ENCODE measurements at regions not wholly inside any gene's neighbourhood (a gene's known extent, or its start where the extent isn't known, plus 50 kb on each side); places are given as distances from the start of the nearest gene placed in this dataset.

GRCh38 chr9:12056874-12057273 is 636.3 kb upstream of the TYRP1 start:
- Mint-ChIP-seq H3K36me3 (no peaks in the 10 kb centered on the region), H3K27me3 (no peaks in the 10 kb centered on the region), H3K9me3 (peaks cover 13% of the 10 kb centered on the region), H3K4me1 (no peaks in the 10 kb centered on the region), H3K4me3 (no peak overlapping the region), H3K27ac (no peak overlapping the region)
- no peak for ATAC-seq

DNA sequence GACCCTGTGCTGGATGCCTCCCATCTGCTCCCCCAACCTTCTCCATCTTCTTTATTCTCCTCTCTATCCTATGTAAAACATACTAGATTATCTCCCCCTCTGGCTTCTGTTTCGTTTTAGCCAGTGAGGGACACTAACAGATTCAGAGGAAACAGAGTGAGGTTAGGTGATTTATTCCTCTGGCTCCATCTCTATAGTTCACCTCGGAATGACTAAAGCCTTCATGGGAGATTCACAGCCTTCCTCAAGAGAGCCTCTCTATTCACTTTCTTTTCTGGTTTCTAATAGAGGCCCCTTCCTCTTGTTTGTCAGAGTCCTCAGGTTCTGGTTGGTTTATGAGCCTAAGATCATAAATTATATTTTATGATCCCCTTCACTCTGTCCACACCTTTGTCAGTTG is 633.1 kb upstream of the TYRP1 start:
- no peak overlapping the region for H3K4me3 Mint-ChIP-seq
- H3K36me3 Mint-ChIP-seq = no peaks in the 10 kb centered on the region
- peaks cover under 1% of the 10 kb centered on the region for H3K9me3 Mint-ChIP-seq
- no peak overlapping the region for H3K27ac Mint-ChIP-seq
- H3K27me3 Mint-ChIP-seq = no peaks in the 10 kb centered on the region
- no peak for ATAC-seq
- no peaks in the 10 kb centered on the region for H3K4me1 Mint-ChIP-seq

DNA sequence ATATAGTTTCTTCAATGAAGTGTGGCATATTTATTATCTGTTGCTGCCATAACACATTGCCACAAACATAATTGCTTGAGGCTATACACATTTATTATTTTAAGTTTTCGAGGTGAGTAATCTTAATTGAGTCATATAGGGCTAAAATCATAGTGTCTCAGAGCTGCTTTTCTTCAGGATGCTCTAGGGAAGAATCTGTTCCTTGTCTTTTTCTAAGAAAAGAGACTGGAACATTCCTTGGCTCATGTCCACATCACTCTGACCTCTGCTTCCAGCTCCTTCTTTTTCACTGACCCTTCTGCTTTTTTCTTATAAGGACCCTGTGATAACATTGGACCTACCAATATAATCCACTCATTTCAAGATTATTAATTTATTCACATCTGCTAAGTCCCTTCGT is 632.4 kb upstream of the TYRP1 start:
- H3K9me3 Mint-ChIP-seq = no peaks in the 10 kb centered on the region
- no peaks in the 10 kb centered on the region for H3K36me3 Mint-ChIP-seq
- no peaks in the 10 kb centered on the region for H3K27me3 Mint-ChIP-seq
- H3K27ac Mint-ChIP-seq = no peak overlapping the region
- H3K4me1 Mint-ChIP-seq = no peaks in the 10 kb centered on the region
- ATAC-seq = no peak
- no peak overlapping the region for H3K4me3 Mint-ChIP-seq

DNA sequence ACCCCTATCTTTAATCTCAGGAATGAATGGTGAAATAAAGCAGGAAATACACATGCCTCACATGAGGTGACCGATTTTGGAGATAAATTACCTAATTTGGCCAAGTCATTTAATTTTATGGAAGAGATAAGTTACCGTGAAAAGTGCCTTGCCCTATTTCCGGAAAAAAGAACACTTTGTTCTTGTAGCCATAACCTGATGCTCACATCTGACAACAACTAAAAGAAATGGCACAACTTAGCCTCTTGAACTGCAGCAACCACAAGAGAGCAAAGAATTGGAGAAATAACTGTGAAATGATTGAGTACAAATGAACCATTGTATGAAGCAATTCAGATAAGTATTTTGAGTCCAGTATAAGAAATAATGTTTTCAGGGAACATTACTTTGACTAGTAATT is 628.1 kb upstream of the TYRP1 start:
- Mint-ChIP-seq H3K4me3 (no peak overlapping the region), H3K4me1 (no peaks in the 10 kb centered on the region), H3K9me3 (no peaks in the 10 kb centered on the region), H3K36me3 (no peaks in the 10 kb centered on the region), H3K27me3 (no peaks in the 10 kb centered on the region), H3K27ac (no peak overlapping the region)
- no peak for ATAC-seq

- Mint-ChIP-seq H3K9me3 (no peaks in the 10 kb centered on the region), H3K27me3 (no peaks in the 10 kb centered on the region), H3K4me3 (no peak overlapping the region), H3K4me1 (no peaks in the 10 kb centered on the region), H3K36me3 (no peaks in the 10 kb centered on the region), H3K27ac (no peak overlapping the region)
- ATAC-seq = no peak
Measured at GRCh38 chr9:12065686-12066085, 627.5 kb upstream of the TYRP1 start.

GRCh38 chr9:12066455-12067035 is 626.6 kb upstream of the TYRP1 start:
- Mint-ChIP-seq H3K4me1 (no peaks in the 10 kb centered on the region), H3K4me3 (no peak overlapping the region), H3K9me3 (no peaks in the 10 kb centered on the region), H3K36me3 (no peaks in the 10 kb centered on the region), H3K27me3 (no peaks in the 10 kb centered on the region), H3K27ac (no peak overlapping the region)
- ATAC-seq = no peak

DNA sequence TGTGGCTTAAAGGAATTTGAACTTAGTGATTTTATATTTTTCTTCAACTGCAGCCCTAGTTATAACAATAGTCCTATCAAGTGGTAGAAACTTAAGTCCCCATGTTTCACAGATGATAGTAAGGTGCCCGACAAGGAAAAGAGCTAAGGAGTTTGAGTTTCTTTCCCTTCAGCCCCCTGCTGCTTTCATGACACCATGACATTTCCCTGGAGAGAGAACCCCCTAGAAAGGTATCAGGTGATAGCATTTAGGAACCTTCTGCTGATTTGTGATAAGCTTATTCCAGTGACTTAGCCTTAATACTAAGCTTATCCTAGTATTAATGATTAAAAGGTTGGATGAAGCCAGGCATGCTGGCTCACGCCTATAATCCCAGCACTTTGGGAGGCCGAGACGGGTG is 623.8 kb upstream of the TYRP1 start:
- Mint-ChIP-seq H3K4me3 (no peak overlapping the region), H3K4me1 (no peaks in the 10 kb centered on the region), H3K27ac (no peak overlapping the region), H3K27me3 (no peaks in the 10 kb centered on the region), H3K36me3 (no peaks in the 10 kb centered on the region), H3K9me3 (no peaks in the 10 kb centered on the region)
- ATAC-seq = no peak

- Mint-ChIP-seq H3K4me3 (no peak overlapping the region), H3K27me3 (no peaks in the 10 kb centered on the region), H3K9me3 (peaks cover 13% of the 10 kb centered on the region), H3K36me3 (no peaks in the 10 kb centered on the region), H3K27ac (no peak overlapping the region), H3K4me1 (no peaks in the 10 kb centered on the region)
- no peak for ATAC-seq
Measured at GRCh38 chr9:12085399-12085798, 607.8 kb upstream of the TYRP1 start.

- H3K9me3 Mint-ChIP-seq = peaks cover 14% of the 10 kb centered on the region
- no peak for ATAC-seq
- no peak overlapping the region for H3K4me3 Mint-ChIP-seq
- no peak overlapping the region for H3K27ac Mint-ChIP-seq
- H3K27me3 Mint-ChIP-seq = no peaks in the 10 kb centered on the region
- no peaks in the 10 kb centered on the region for H3K4me1 Mint-ChIP-seq
- no peaks in the 10 kb centered on the region for H3K36me3 Mint-ChIP-seq
Measured at GRCh38 chr9:12091865-12092527, 601.2 kb upstream of the TYRP1 start.

GRCh38 chr9:12094046-12094445 is 599.1 kb upstream of the TYRP1 start:
- Mint-ChIP-seq H3K27me3 (no peaks in the 10 kb centered on the region), H3K4me3 (no peak overlapping the region), H3K27ac (no peak overlapping the region), H3K4me1 (no peaks in the 10 kb centered on the region), H3K36me3 (no peaks in the 10 kb centered on the region), H3K9me3 (peaks cover 9% of the 10 kb centered on the region)
- ATAC-seq = no peak

DNA sequence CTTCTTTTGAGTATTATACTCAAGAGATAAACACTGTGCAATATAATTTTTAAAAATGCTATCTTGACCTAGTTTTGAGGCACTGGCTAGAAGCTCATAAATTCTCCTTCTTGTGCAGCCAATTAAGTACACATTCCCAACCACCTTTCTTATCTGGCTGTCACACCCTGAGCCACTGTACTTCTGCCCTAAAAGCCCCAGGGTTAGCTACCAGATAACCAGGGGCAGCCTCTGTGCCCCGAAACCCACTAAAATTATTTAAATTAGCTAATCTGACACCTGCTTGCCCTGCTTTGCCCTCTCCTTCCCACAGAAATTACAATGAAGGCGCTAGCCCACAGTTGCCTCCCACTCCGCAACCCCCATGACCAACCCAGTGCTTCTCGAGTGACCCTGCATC is 597.3 kb upstream of the TYRP1 start:
- Mint-ChIP-seq H3K36me3 (no peaks in the 10 kb centered on the region), H3K4me3 (no peak overlapping the region), H3K9me3 (peaks cover 5% of the 10 kb centered on the region), H3K27ac (no peak overlapping the region), H3K27me3 (no peaks in the 10 kb centered on the region), H3K4me1 (no peaks in the 10 kb centered on the region)
- no peak for ATAC-seq

- Mint-ChIP-seq H3K4me3 (no peak overlapping the region), H3K9me3 (peaks cover 6% of the 10 kb centered on the region), H3K27me3 (no peaks in the 10 kb centered on the region), H3K4me1 (no peaks in the 10 kb centered on the region), H3K36me3 (no peaks in the 10 kb centered on the region), H3K27ac (no peak overlapping the region)
- no peak for ATAC-seq
Measured at GRCh38 chr9:12133416-12133815, 559.8 kb upstream of the TYRP1 start.

DNA sequence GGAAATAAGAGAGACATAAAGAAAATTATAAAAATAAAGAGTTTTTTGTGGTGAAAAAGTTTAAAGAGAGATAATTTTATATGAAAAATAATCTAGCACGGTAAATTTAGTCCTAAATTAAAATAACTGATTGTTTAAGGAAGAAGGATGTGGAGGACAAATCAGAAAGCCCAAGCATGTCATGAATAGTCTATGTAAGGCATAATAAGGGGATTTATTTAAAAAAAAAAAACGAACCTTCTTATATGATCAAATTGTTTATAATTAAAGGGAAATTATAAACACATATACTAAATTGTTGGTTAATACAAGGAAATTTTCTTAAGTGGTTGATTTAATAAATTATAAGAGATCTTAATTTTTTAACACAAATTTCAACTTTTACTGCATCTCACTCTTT is 551.8 kb upstream of the TYRP1 start:
- Mint-ChIP-seq H3K27me3 (no peaks in the 10 kb centered on the region), H3K36me3 (no peaks in the 10 kb centered on the region), H3K4me1 (no peaks in the 10 kb centered on the region), H3K4me3 (no peak overlapping the region), H3K27ac (no peak overlapping the region), H3K9me3 (peaks cover 8% of the 10 kb centered on the region)
- no peak for ATAC-seq

DNA sequence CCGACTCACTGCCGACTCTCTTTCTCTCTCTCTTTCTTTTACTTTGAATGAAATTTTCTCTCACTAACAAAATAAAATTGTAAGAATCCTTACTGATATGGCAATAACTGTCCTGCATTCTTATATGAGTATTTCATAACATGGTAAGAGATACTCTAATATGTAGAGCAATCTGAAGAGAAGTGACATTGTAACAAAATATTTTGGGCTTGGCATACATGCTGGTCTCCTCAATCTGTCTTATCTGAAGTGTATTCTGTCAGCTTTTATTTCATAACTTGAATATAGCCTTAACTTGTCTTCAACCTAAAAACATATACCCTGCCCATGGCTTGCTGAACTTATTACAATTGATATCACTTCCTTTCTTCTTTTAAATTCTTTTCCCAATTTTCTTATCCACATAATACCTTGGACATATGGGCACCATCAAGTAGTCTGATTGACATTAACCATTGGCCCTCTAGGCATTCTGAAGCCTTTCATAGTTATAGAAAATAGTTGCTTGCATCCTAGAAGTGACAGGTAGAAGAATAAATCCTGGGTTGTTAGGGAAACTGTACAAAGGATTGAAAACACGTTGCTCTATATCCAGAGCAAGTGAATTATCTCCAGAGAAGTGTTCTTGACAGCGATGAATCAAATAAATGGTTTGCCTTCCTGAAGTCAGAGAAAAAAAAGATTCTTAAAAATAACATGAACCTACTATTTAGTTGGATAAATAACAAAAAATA is 537.6 kb upstream of the TYRP1 start:
- Mint-ChIP-seq H3K9me3 (peaks cover 3% of the 10 kb centered on the region), H3K27me3 (no peaks in the 10 kb centered on the region), H3K27ac (no peak overlapping the region), H3K36me3 (no peaks in the 10 kb centered on the region), H3K4me3 (no peak overlapping the region), H3K4me1 (no peaks in the 10 kb centered on the region)
- no peak for ATAC-seq

DNA sequence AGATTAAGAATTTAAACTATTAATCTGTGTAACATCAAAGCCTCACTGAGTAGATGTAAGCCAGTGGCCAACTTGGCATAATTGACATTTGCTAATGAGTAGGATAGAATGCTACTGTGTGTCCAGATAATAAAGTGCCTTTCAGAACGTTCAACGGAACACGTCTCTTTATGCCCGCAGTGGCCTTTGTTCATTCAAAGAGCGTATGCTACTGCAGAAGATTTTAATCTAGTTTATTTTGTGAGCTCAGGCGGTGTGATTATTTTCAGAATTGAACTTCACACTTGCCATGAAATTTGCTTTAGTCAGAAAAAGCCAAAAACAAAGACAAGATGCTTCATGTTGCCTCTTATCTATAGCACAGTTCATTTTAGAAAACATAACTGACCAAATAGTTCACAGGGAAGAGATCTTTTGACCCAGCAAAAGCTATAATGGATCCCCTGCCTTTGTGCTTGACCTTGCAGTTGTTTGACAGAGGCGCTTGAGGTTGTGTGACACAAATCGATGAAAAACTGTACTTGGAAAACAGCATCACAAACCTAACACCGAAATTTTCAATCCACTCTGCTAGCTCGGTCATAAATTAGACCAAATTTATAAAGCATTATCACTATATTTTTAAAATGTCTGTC is 530.9 kb upstream of the TYRP1 start:
- no peak for ATAC-seq
- Mint-ChIP-seq H3K27ac (no peak overlapping the region), H3K27me3 (no peaks in the 10 kb centered on the region), H3K4me3 (no peak overlapping the region), H3K36me3 (no peaks in the 10 kb centered on the region), H3K4me1 (no peaks in the 10 kb centered on the region), H3K9me3 (peaks cover 3% of the 10 kb centered on the region)

All from stimulated activated memory B cell treated with anti-CD40 and anti-IgM and Interleukin-4, amounts not matched to agents 10 μg/mL and 1 μg/mL and 100 μg/mL, for 72 hours (primary cell).